CD4-positive, alpha-beta T cell (primary cell): ENCODE measurements at regions not wholly inside any gene's neighbourhood (a gene's known extent, or its start where the extent isn't known, plus 50 kb on each side); places are given as distances from the start of the nearest gene placed in this dataset.

Source experiments
- ATAC-seq: fragments of 200-7000 bp; cut with Tn5 transposase; one replicate; pipeline ENCODE4 v1.10.0; 2022; ENCODE audit warnings: mild to moderate bottlenecking; ENCODE audit not compliant: poor library complexity
- CTCF ChIA-PET: fragments of 350-600 bp; sonication (Branson Sonifier 250); formaldehyde crosslinking; loops from one replicate; lab custom pipeline; 2021; ENCODE audit warnings: antibody characterized with exemption, inconsistent platforms; lab: Charles Lee
- POLR2A ChIA-PET: fragments of 350-600 bp; sonication (Branson Sonifier 250); formaldehyde crosslinking; loops from one replicate; lab custom pipeline; 2021; ENCODE audit warnings: antibody characterized with exemption, inconsistent platforms; lab: Charles Lee
- DNase-seq, 14 experiments: peaks; one replicate each; pipeline ENCODE4 v3.0.0-alpha.2; 2013 to 2020; ENCODE audit warnings: mixed read lengths in 2 of 14
- H3K27ac ChIP-seq, 2 donors: one replicate each; pipeline versions ENCODE4 v1.5.1 to v1.7.0; 2013; ENCODE audit warnings: low read length in 2 of 2, low read depth in 1 of 2, mild to moderate bottlenecking in 1 of 2
- H3K27me3 ChIP-seq, 2 experiments: 1 replicate in 1 of 2; 2 replicates in 1 of 2; pipeline versions ENCODE4 v1.6.1 to v1.7.0; 2013; ENCODE audit warnings: low read length in 2 of 2, control low read depth in 1 of 2, mild to moderate bottlenecking in 1 of 2, moderate library complexity in 1 of 2; ENCODE audit not compliant: insufficient read depth in 2 of 2, control insufficient read depth in 1 of 2
- H3K36me3 ChIP-seq: one replicate; pipeline ENCODE4 v1.6.1; 2013; ENCODE audit warnings: low read length, control low read depth; ENCODE audit not compliant: insufficient read depth
- H3K4me1 ChIP-seq: one replicate; pipeline ENCODE4 v1.6.1; 2013; ENCODE audit warnings: low read length, control low read depth; ENCODE audit not compliant: insufficient read depth
- H3K4me3 ChIP-seq: one replicate; pipeline ENCODE4 v1.5.1; 2013; ENCODE audit warnings: mild to moderate bottlenecking, low read length, moderate library complexity
- H3K9me3 ChIP-seq, 2 experiments: 1 replicate in 1 of 2; 2 replicates in 1 of 2; pipeline versions ENCODE4 v1.6.1 to v1.7.0; 2013; ENCODE audit warnings: low read length in 2 of 2, mild to moderate bottlenecking in 2 of 2, control low read depth in 1 of 2, moderate library complexity in 1 of 2; ENCODE audit not compliant: control insufficient read depth in 1 of 2, insufficient read depth in 1 of 2
- H3K27ac Mint-ChIP-seq: one replicate; pipeline ENCODE4 v1.8.0; 2020; ENCODE audit warnings: mixed read lengths
- H3K27me3 Mint-ChIP-seq: one replicate; pipeline ENCODE4 v1.8.0; 2021; ENCODE audit warnings: mixed read lengths
- H3K36me3 Mint-ChIP-seq: one replicate; pipeline ENCODE4 v1.8.0; 2021; ENCODE audit warnings: low read depth, mixed read lengths
- H3K4me1 Mint-ChIP-seq: one replicate; pipeline ENCODE4 v1.8.0; 2021; ENCODE audit warnings: low read depth, mixed read lengths
- H3K4me3 Mint-ChIP-seq: one replicate; pipeline ENCODE4 v1.8.0; 2020; ENCODE audit warnings: mild to moderate bottlenecking, mixed read lengths
- H3K9me3 Mint-ChIP-seq: one replicate; pipeline ENCODE4 v1.8.0; 2020; ENCODE audit warnings: mixed read lengths
- intact Hi-C, 2 experiments: fragments of 100-400 bp; cut with DNase I in 1 of 2; cut with micrococcal nuclease in 1 of 2; formaldehyde crosslinking; loops; one replicate each; pipeline versions ENCODE4 v1.15.1 to v1.9.0; 2023 to 2025; cut with DNase I, micrococcal nuclease
- TF ChIP-seq, protein P1 (sequence below): fragments of 200-600 bp; IDR thresholded peaks from one replicate; pipeline ENCODE4 v1.8.0; 2022; ENCODE audit warnings: antibody characterized with exemption, mild to moderate bottlenecking

DNA sequence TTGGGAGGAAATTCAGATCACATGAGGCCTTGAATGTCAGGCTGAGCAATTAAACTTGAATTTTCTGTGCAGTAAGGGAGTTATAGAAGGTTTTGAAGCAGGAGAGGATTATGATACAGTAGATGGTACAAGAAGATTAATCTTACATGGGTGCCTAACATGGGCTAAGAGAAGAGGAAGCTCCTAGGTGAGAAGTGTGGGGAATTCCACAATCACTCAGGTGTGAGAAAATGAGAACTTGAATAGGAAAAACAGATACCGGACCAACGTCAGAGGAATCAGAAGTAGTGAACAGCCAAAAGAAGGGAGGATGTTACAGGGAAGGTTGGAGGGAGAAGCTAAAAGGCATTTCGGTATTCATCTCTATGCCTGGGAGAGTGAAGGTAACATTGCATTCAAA is 250.7 kb upstream of the SLC35B3 start:
- no peaks in the 10 kb centered on the region for H3K27me3 ChIP-seq
- Mint-ChIP-seq H3K4me3 (no peak overlapping the region), H3K36me3 (no peaks in the 10 kb centered on the region), H3K4me1 (no peaks in the 10 kb centered on the region), H3K27me3 (no peaks in the 10 kb centered on the region), H3K27ac (no peak overlapping the region), H3K9me3 (peaks cover 2% of the 10 kb centered on the region)
- DNase-seq = no peak
- intact Hi-C loops = no loop called here
- TF ChIP-seq, protein P1, sequence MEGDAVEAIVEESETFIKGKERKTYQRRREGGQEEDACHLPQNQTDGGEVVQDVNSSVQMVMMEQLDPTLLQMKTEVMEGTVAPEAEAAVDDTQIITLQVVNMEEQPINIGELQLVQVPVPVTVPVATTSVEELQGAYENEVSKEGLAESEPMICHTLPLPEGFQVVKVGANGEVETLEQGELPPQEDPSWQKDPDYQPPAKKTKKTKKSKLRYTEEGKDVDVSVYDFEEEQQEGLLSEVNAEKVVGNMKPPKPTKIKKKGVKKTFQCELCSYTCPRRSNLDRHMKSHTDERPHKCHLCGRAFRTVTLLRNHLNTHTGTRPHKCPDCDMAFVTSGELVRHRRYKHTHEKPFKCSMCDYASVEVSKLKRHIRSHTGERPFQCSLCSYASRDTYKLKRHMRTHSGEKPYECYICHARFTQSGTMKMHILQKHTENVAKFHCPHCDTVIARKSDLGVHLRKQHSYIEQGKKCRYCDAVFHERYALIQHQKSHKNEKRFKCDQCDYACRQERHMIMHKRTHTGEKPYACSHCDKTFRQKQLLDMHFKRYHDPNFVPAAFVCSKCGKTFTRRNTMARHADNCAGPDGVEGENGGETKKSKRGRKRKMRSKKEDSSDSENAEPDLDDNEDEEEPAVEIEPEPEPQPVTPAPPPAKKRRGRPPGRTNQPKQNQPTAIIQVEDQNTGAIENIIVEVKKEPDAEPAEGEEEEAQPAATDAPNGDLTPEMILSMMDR = no peak
- ChIA-PET CTCF (no interaction called here), POLR2A (no interaction called here)
- no peak overlapping the region for H3K4me3 ChIP-seq
- no peak overlapping the region for H3K27ac ChIP-seq
- H3K4me1 ChIP-seq = no peaks in the 10 kb centered on the region
- no peaks in the 10 kb centered on the region for H3K36me3 ChIP-seq
- ATAC-seq = no peak
- H3K9me3 ChIP-seq = no peaks in the 10 kb centered on the region

DNA sequence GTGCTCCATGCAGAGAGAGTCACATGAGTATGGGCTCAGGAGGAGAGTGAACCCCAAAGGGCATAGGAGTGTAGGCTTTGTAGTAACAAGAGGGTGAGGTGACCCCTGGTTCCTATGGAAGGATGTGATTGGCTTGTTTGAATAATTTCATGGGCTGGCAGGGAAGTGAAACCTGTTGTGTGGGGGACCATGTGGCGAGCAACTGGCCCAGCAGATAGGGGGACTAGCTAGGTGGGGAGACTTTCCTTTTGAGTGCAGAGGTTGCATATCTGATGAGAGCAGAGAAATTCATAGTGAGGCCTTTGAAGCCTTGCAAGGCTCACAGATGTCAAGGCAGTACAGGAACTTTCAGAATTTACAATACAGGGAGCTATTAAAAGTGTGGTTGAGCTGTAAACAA is 247.9 kb upstream of the SLC35B3 start:
- no peaks in the 10 kb centered on the region for H3K27me3 Mint-ChIP-seq
- H3K27ac ChIP-seq = no peak overlapping the region
- H3K4me3 Mint-ChIP-seq = no peak overlapping the region
- intact Hi-C loops = no loop called here
- H3K4me1 ChIP-seq = no peaks in the 10 kb centered on the region
- CTCF ChIA-PET = no interaction called here
- no peaks in the 10 kb centered on the region for H3K4me1 Mint-ChIP-seq
- H3K36me3 Mint-ChIP-seq = no peaks in the 10 kb centered on the region
- POLR2A ChIA-PET = no interaction called here
- no peak overlapping the region for H3K4me3 ChIP-seq
- DNase-seq (no peak), ATAC-seq (no peak)
- peaks cover 5% of the 10 kb centered on the region for H3K9me3 Mint-ChIP-seq
- no peaks in the 10 kb centered on the region for H3K27me3 ChIP-seq
- H3K36me3 ChIP-seq = no peaks in the 10 kb centered on the region
- peaks cover 0 to 6% of the 10 kb centered on the region in 2 experiments for H3K9me3 ChIP-seq
- no peak overlapping the region for H3K27ac Mint-ChIP-seq
- TF ChIP-seq, protein P1 = no peak

DNA sequence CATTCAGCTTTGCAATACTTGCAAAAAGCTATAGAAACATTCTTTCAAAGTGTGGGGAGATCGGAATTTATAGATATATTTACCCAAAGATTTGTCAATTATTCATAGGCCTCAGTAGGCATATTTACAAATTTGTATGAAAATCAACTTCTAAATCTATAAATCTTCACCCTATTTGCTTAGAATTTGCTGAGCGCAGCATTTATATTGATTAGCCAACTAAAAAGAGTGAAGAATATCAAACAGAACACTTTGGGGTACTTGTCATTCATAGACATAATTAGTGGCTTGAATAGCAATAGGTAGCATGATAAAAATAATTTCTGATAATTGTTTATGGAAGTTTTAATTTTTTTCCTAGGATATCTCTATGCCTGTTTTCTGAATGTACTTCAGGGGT is 244.5 kb upstream of the SLC35B3 start:
- no peaks in the 10 kb centered on the region for H3K27me3 ChIP-seq
- ATAC-seq (no peak), DNase-seq (no peak)
- POLR2A ChIA-PET = no interaction called here
- H3K4me3 ChIP-seq = no peak overlapping the region
- Mint-ChIP-seq H3K27ac (no peak overlapping the region), H3K27me3 (no peaks in the 10 kb centered on the region), H3K36me3 (no peaks in the 10 kb centered on the region), H3K4me3 (no peak overlapping the region), H3K9me3 (peaks cover 9% of the 10 kb centered on the region), H3K4me1 (no peaks in the 10 kb centered on the region)
- intact Hi-C loops = no loop called here
- TF ChIP-seq, protein P1 = no peak
- peaks cover 0 to 16% of the 10 kb centered on the region in 2 experiments for H3K9me3 ChIP-seq
- no peaks in the 10 kb centered on the region for H3K4me1 ChIP-seq
- no peak overlapping the region for H3K27ac ChIP-seq
- H3K36me3 ChIP-seq = no peaks in the 10 kb centered on the region
- CTCF ChIA-PET = no interaction called here
